Epithelial cell of prostate (primary cell): ENCODE measurements at regions not wholly inside any gene's neighbourhood (a gene's known extent, or its start where the extent isn't known, plus 50 kb on each side); places are given as distances from the start of the nearest gene placed in this dataset.
"Not testable (repeated sequence)": the region's sequence is repeated elsewhere in the genome, so short reads cannot be mapped to it uniquely, and the experiment has no call there.

Experiments used
- DNase-seq: peaks from one replicate; pipeline ENCODE4 v3.0.0-alpha.2; 2011; ENCODE audit warnings: low read depth, low spot score
- H3K27ac ChIP-seq: fragments of 450-650 bp; 2 replicates; pipeline ENCODE4 v1.5.1; 2017; ENCODE audit warnings: mild to moderate bottlenecking

DNA sequence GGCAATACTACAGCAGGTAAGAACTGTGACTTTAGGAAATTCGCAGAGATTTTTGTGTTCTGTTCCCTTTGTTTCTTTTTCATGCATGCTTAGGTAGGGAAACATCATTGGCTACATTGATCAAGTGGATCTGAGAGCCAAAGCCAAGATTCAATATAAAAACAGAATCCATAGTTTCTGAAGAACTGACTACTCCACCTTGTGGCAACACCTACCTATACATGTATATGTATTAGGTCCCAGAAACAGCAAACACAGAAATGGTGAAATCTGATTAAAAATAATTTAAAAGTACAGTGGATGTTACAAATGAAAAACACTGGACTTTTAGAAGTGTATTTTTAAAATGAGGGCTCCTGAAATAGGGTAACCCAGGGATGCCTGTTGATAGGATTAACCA lies 322.6 kb upstream of the MAOA start:
- H3K27ac ChIP-seq = no peak overlapping the region
- no peak for DNase-seq

GRCh38 chrX:43345166-43345565 lies 310.9 kb upstream of the MAOA start:
- DNase-seq = no peak
- no peak overlapping the region for H3K27ac ChIP-seq

DNA sequence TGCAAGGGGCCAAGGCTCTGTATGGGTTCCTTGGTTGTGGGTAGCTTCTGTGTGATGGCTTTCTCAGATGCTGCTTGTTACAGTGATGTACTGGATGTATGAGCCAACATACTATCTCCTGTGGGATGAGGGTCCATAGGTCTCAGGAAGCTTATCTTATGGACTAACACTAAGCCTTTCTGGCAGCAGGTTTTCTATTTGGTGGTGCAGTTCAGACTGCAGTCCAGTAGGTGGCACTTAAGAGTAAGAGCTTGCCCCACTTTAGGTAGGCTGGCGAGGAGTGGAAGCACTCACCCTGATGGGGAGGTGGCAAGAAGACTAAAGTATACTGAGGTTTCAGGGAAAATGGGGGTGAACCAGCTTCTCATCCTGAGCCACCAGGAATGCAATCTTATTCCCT lies 306.7 kb upstream of the MAOA start:
- no peak for DNase-seq
- no peak overlapping the region for H3K27ac ChIP-seq

DNA sequence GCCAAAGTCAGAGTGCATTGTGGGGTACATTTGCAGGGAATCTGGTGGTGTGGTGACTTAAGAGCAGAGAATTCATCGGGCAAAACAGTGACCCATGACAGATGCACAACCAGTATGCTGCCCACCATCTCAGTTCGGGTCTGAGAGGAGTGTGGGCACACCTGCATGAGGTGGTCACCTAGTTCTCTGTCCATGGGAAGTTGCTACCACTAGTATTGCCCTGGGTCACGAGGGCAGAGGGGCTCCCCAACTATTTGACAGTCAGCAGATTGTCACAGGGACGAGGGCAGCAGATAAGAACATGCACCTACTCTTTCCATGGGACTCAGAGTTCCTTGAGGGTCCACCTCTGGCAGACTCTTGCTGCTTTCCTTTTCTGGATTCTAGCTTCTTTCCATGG lies 305.2 kb upstream of the MAOA start:
- DNase-seq = no peak
- no peak overlapping the region for H3K27ac ChIP-seq

GRCh38 chrX:43357741-43358140 lies 298.4 kb upstream of the MAOA start:
- DNase-seq = no peak

GRCh38 chrX:43373032-43373431 lies 283.1 kb upstream of the MAOA start:
- DNase-seq = no peak
- H3K27ac ChIP-seq = no peak overlapping the region

More at GRCh38 chrX:43357741-43358140, 298.4 kb upstream of the MAOA start:
- no peak overlapping the region for H3K27ac ChIP-seq

DNA sequence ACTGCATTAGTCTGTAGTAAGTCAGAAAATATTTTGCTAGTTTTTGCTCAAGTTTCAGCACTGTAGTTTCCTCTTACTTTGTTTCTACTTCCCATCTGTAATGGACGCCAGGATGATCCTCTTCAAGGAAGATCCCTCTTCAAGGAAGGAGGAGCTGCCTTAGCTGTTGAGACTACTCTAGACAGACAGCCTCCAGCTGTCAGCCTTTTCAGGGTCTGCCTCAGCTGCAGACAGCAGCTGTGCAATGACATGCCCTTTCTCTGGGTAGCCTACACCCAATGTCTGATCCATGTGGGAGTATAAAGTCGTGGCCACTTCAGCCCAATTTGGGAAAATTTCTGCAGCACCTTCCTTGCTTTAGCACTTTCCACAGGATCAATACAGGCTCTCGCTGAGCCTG lies 281.0 kb upstream of the MAOA start:
- DNase-seq = no peak

GRCh38 chrX:43380704-43381103 lies 275.4 kb upstream of the MAOA start:
- no peak overlapping the region for H3K27ac ChIP-seq
- DNase-seq = no peak

More for the DNA sequence above, 281.0 kb upstream of the MAOA start:
- H3K27ac ChIP-seq = no peak overlapping the region

GRCh38 chrX:43386875-43387274 lies 269.2 kb upstream of the MAOA start:
- DNase-seq = no peak
- H3K27ac ChIP-seq = no peak overlapping the region

GRCh38 chrX:43405191-43405590 lies 250.9 kb upstream of the MAOA start:
- DNase-seq = no peak
- no peak overlapping the region for H3K27ac ChIP-seq

DNA sequence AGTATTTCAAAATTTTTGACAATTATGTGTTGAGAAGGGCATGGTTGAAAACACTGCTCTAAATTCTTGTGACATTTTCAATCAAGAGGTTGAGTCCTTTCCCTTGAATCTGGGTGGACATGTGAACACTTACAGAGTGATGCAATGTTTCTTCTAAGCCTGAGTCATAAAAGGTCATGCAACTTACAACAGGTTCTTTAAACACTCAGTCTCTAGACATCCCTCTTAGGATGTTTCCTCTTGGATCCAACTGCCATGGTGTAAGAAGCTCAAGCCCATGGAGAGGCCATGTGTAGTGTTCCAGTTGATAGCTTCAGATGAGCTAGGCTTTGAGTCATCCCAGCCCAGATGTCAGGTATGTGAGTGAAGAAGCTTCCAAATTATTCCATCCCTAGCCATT lies 232.2 kb upstream of the MAOA start:
- no peak overlapping the region for H3K27ac ChIP-seq
- no peak for DNase-seq

DNA sequence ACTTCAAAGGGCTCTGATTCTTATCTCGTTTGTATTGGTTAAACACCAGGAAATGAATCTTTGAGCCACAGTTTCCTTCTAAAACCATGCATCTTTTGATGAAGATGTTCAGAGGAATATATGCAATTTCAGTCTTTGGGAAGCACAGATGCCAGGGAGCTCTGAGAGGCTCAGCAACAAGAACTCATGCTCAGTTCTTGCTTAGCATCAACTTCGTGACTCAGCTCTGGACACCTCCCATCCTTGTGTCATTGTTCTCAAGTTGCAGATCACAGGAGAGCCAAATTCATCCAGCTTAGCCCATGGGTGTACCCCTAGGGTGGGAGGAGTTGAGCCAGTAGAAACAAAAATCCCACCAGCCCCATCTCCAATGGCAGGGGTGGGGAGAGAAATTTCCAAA lies 219.6 kb upstream of the MAOA start:
- no peak for DNase-seq
- H3K27ac ChIP-seq = no peak overlapping the region

- no peak for DNase-seq
- no peak overlapping the region for H3K27ac ChIP-seq
Observed at GRCh38 chrX:43446752-43447151, 209.3 kb upstream of the MAOA start.

DNA sequence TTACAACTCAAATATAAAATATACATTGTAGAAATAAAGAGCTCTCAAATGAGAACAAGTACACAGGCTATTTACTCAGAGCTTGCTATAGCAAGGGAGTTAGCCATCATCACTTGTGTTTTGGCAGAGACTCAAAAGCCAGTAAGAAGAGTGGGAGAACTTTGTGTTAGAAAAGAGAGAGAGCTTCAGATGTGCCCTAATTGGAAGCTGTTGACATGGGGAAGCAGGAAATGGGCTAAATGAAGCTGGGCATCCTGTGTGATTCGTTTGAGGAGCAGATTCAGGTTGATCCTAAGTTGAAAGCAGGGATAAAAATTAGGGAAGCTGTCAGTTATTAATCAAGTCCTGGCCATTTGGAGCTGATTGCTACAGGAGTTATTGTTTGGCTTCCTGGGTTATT lies 207.4 kb upstream of the MAOA start:
- no peak for DNase-seq
- no peak overlapping the region for H3K27ac ChIP-seq

DNA sequence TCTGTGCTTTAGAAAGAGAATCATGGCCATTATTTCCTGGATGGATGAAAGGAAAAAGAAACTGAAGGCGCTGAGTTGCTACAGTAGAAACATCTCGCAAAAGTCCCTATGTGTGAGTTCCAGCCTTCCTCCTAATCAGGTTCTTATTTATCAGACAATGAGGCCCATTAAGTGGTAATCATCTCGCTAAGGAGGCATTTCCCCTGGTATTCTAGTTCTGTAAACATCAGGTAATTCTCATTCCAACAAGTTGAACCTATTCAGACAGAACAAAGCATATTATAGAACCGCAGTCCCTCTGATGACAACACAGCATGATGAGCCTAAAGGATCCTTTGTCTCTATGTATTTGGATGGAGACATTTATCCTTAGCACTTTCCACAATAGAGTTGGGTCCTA lies 205.7 kb upstream of the MAOA start:
- no peak overlapping the region for H3K27ac ChIP-seq
- no peak for DNase-seq

DNA sequence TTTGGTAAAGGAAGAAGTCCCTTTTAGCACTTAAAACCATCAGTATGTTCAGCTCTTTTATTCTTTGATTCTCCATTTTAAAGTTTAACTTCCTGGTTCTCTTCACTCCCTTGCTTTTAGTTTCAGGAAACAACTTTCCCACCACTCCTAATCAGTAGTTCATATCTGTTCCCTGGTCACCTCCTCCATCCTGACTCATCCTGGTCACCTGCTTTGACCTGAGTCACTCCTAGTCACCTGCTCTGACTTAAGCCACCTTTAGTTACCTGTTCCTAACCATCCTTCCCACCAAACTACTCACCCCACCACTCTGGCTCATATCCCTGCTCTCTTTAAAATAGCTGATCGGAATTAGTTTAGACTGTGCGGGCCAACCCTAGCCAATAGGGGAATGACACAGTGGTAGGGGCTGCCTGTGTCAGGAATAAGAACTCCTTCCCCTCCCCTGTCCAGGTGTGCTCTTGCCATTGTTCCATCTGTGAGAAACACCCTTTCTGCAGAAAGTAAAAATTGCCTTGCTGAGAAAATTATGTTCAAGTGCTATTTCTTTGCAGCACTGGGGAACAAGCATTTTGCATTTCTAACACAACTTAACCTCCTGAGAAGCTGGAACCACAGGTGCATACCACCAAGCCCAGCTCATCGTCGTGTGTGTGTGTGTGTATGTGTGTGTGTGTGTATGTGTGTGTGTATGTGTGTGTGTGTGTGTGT lies 204.0 kb upstream of the MAOA start:
- H3K27ac ChIP-seq, DNase-seq: not testable (repeated sequence)

DNA sequence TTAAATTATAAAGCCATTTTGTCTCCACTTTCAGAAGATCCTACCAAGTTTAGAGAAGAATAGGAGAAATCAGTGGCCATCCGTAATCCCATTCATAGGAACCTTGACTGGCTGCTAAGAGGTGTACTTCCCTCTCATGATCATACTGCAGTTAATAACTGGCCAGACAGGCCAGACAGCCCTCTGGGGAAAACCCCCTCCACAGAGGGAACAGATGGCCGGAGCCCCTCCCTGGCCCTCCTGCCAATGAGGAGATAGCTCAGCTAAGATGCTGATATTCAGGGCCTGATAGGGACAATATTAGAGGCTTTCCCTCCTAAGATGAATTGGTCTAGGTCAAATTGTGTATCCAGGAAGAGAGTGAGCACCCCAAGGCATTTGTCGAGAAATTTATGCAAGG lies 200.0 kb upstream of the MAOA start:
- no peak overlapping the region for H3K27ac ChIP-seq
- DNase-seq = no peak

- no peak for DNase-seq
- no peak overlapping the region for H3K27ac ChIP-seq
Observed at GRCh38 chrX:43456906-43457305, 199.2 kb upstream of the MAOA start.

- DNase-seq = no peak
- no peak overlapping the region for H3K27ac ChIP-seq
Observed at GRCh38 chrX:43467608-43468234, 188.4 kb upstream of the MAOA start.

DNA sequence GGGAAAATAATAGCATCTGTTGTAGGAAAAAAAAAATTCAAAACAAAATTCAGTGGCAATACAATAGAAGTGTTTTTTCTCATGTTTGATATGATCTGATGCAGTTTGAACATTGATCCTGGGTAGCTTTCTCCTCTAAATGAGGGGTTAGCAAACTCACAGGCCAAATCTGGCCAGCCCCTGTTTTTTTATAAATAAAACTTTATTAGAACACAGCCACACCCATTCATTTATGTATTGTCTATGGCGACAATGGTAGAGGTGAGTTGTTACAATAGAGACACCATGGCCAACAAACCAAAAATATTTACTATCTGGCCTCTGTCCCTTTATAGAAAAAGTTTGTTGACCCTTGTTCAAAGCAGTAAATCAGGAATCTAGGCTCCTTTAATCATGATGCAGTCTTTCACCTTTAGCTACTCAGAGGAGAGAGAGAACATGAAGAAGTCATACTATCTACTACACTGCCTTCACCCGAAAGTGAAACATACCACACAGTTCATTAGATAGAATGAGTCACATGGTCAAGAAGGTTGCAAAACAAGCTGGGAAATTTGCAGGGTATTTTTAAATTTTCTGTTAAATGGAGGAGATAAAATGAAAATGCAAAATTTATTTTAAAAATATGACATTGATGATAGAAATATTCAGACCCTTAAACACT lies 186.6 kb upstream of the MAOA start:
- no peak overlapping the region for H3K27ac ChIP-seq
- no peak for DNase-seq

DNA sequence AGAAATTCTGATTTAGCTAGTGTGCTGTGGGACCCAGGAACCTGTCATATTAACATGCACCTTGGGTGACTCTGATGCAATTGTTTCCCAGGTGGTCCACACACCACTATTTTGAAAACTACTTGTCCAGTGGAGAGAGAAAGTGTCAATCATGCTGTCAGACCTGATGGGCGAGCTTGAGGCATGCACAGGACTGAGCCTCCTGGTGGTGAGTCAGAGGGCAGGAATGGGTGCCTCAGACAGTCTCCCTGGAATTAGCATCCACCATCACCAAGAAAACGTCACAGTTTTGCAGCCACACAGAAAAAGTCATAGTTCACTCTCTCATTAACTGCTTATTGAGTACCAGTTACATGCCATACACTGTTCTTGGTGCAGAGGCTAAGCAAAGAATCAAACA lies 181.8 kb upstream of the MAOA start:
- DNase-seq = no peak
- H3K27ac ChIP-seq = no peak overlapping the region

DNA sequence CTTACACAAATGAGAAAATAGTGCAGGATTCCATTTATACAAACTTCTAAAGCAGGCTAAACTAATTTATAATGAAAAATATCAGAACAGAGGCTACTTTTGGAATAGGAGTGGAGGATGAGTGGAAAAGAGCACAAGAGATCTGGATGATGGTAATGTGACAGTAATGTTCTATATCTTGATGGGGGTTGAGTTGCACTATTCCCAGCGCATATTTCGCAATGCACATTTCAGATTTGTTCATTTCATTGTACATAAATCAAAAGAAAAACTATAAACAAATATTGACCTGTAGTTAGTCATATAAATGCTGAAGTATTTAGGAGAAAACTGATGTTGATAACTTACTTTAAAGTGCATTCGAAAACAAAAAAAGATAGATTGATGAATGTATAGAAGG lies 177.0 kb upstream of the MAOA start:
- no peak overlapping the region for H3K27ac ChIP-seq
- no peak for DNase-seq
